ENCODE measurements at regions not wholly inside any gene's neighbourhood (a gene's known extent, or its start where the extent isn't known, plus 50 kb on each side); places are given as distances from the start of the nearest gene placed in this dataset.

DNA sequence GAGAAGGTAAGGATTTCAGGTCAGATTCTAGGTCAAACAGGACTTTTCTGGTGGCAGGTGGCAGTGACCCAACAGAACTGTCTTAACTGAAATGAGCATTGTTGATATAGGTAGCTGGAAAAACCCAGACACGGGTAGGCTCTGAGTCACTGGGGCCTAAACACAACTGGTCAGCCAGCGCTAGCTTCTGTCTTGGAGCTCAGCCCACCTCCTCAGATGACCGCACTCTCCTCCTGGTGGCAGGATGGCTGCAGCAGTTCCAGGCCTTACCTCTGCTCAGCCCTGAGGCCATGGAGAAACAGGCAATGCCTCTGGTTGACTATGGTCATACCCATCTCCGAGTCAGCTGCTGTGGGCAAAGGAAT is 61.1 kb upstream of the GATA2 start (continued):
- TF ChIP-seq, protein P1, sequence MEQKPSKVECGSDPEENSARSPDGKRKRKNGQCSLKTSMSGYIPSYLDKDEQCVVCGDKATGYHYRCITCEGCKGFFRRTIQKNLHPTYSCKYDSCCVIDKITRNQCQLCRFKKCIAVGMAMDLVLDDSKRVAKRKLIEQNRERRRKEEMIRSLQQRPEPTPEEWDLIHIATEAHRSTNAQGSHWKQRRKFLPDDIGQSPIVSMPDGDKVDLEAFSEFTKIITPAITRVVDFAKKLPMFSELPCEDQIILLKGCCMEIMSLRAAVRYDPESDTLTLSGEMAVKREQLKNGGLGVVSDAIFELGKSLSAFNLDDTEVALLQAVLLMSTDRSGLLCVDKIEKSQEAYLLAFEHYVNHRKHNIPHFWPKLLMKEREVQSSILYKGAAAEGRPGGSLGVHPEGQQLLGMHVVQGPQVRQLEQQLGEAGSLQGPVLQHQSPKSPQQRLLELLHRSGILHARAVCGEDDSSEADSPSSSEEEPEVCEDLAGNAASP (CRISPR knock-in tag; IDR thresholded peaks at IDR 0.05; ENCODE audit: borderline replicate concordance) = no peak
- TF ChIP-seq, protein P2, sequence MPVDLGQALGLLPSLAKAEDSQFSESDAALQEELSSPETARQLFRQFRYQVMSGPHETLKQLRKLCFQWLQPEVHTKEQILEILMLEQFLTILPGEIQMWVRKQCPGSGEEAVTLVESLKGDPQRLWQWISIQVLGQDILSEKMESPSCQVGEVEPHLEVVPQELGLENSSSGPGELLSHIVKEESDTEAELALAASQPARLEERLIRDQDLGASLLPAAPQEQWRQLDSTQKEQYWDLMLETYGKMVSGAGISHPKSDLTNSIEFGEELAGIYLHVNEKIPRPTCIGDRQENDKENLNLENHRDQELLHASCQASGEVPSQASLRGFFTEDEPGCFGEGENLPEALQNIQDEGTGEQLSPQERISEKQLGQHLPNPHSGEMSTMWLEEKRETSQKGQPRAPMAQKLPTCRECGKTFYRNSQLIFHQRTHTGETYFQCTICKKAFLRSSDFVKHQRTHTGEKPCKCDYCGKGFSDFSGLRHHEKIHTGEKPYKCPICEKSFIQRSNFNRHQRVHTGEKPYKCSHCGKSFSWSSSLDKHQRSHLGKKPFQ (CRISPR knock-in tag; IDR thresholded peaks at IDR 0.05; ENCODE audit: insufficient replicate concordance) = no peak
- TF ChIP-seq ZNF674 (CRISPR knock-in tag; IDR thresholded peaks at IDR 0.05; ENCODE audit: low read depth) (no peak), ZNF235 (CRISPR knock-in tag; IDR thresholded peaks at IDR 0.05; ENCODE audit: borderline replicate concordance) (no peak)

DNA sequence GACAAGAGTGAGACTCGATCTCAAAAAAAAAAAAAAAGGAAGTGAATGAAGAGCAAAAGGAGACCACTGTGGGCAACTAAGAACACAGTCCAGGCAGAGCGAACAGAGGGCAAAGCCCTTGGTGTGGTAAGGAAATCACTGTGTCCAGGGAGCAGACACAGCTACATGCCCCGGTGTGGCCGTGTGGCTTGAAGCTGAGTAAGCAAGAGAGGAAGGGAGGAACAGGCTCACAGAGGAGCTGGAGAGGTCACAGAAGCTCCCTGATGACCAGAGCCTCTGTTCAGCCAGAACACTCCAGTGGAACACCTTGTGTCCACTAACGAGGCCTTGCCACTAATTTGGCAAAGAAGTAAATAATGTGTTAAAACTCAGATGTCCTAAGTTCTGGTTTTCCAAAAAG is 60.6 kb upstream of the GATA2 start:
- Histone ChIP-seq H3K4me2 (ENCODE audit: low read depth, low read length) (no peak overlapping the region), H3K4me3 (replicated peaks in 1 of 3; ENCODE audit: insufficient read depth in 1 of 3, low read depth in 2 of 3, low read length in 3 of 3) (no peak overlapping the region), H2AFZ (ENCODE audit: low read length) (no peak overlapping the region), H4K20me1 (ENCODE audit: insufficient read depth, low read length) (no peaks in the 10 kb centered on the region), H3K9ac (ENCODE audit: insufficient read depth, low read depth, low read length) (no peak overlapping the region), H3K27me3 (ENCODE audit: control insufficient read depth in 1 of 2, insufficient read depth in 2 of 2, low read length in 2 of 2) (peaks cover 10 to 66% of the 10 kb centered on the region in 2 experiments), H3K79me2 (ENCODE audit: insufficient read depth, low read length) (no peaks in the 10 kb centered on the region), H3K4me1 (ENCODE audit: insufficient read depth, low read length) (peaks cover 25% of the 10 kb centered on the region), H3K27ac (ENCODE audit: extremely low read length, insufficient read depth, low read length) (no peak overlapping the region), H3K36me3 (replicated peaks in 1 of 2; ENCODE audit: control insufficient read depth in 1 of 2, insufficient read depth in 2 of 2, low read length in 2 of 2) (no peaks in the 10 kb centered on the region), H3K9me3 (ENCODE audit: low read length) (no peaks in the 10 kb centered on the region)
- ChIA-PET POLR2A (no interaction called here), CTCF (ENCODE audit: low intra/inter-chr PET ratio, low total read pairs) (no interaction called here)
- ATAC-seq = no peak
- WGBS (ENCODE audit: low lambda C conversion rate) = 16% methylated on average over 5 of the region's 5 CpGs
- BruUV-seq (replicated peaks) = no TSS peak
- intact Hi-C loops (cut with micrococcal nuclease; ENCODE audit: unreplicated experiment) = no loop called here
- DNase-seq (ENCODE audit: low spot score) = no peak
- in situ Hi-C loops (cut with HindIII; ENCODE audit: extremely low pct_ligation_motif_present, low pct_unique_long_range_greater_than_20kb) = no loop called here
- FAIRE-seq = no peak
- TF ChIP-seq, protein P3, sequence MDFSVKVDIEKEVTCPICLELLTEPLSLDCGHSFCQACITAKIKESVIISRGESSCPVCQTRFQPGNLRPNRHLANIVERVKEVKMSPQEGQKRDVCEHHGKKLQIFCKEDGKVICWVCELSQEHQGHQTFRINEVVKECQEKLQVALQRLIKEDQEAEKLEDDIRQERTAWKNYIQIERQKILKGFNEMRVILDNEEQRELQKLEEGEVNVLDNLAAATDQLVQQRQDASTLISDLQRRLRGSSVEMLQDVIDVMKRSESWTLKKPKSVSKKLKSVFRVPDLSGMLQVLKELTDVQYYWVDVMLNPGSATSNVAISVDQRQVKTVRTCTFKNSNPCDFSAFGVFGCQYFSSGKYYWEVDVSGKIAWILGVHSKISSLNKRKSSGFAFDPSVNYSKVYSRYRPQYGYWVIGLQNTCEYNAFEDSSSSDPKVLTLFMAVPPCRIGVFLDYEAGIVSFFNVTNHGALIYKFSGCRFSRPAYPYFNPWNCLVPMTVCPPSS (IDR thresholded peaks at IDR 0.05) = no peak
- TF ChIP-seq KLF12 (CRISPR knock-in tag; IDR thresholded peaks at IDR 0.05; ENCODE audit: borderline replicate concordance) (no peak), ONECUT2 (CRISPR knock-in tag; IDR thresholded peaks at IDR 0.05) (no peak)
- TF ChIP-seq, protein P4, sequence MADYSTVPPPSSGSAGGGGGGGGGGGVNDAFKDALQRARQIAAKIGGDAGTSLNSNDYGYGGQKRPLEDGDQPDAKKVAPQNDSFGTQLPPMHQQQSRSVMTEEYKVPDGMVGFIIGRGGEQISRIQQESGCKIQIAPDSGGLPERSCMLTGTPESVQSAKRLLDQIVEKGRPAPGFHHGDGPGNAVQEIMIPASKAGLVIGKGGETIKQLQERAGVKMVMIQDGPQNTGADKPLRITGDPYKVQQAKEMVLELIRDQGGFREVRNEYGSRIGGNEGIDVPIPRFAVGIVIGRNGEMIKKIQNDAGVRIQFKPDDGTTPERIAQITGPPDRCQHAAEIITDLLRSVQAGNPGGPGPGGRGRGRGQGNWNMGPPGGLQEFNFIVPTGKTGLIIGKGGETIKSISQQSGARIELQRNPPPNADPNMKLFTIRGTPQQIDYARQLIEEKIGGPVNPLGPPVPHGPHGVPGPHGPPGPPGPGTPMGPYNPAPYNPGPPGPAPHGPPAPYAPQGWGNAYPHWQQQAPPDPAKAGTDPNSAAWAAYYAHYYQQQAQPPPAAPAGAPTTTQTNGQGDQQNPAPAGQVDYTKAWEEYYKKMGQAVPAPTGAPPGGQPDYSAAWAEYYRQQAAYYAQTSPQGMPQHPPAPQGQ (CRISPR knock-in tag; IDR thresholded peaks at IDR 0.05; ENCODE audit: borderline replicate concordance) = no peak
- TF ChIP-seq, protein P5, sequence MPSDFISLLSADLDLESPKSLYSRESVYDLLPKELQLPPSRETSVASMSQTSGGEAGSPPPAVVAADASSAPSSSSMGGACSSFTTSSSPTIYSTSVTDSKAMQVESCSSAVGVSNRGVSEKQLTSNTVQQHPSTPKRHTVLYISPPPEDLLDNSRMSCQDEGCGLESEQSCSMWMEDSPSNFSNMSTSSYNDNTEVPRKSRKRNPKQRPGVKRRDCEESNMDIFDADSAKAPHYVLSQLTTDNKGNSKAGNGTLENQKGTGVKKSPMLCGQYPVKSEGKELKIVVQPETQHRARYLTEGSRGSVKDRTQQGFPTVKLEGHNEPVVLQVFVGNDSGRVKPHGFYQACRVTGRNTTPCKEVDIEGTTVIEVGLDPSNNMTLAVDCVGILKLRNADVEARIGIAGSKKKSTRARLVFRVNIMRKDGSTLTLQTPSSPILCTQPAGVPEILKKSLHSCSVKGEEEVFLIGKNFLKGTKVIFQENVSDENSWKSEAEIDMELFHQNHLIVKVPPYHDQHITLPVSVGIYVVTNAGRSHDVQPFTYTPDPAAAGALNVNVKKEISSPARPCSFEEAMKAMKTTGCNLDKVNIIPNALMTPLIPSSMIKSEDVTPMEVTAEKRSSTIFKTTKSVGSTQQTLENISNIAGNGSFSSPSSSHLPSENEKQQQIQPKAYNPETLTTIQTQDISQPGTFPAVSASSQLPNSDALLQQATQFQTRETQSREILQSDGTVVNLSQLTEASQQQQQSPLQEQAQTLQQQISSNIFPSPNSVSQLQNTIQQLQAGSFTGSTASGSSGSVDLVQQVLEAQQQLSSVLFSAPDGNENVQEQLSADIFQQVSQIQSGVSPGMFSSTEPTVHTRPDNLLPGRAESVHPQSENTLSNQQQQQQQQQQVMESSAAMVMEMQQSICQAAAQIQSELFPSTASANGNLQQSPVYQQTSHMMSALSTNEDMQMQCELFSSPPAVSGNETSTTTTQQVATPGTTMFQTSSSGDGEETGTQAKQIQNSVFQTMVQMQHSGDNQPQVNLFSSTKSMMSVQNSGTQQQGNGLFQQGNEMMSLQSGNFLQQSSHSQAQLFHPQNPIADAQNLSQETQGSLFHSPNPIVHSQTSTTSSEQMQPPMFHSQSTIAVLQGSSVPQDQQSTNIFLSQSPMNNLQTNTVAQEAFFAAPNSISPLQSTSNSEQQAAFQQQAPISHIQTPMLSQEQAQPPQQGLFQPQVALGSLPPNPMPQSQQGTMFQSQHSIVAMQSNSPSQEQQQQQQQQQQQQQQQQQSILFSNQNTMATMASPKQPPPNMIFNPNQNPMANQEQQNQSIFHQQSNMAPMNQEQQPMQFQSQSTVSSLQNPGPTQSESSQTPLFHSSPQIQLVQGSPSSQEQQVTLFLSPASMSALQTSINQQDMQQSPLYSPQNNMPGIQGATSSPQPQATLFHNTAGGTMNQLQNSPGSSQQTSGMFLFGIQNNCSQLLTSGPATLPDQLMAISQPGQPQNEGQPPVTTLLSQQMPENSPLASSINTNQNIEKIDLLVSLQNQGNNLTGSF (CRISPR knock-in tag; IDR thresholded peaks at IDR 0.05) = no peak
